ENCODE measurements at regions not wholly inside any gene's neighbourhood (a gene's known extent, or its start where the extent isn't known, plus 50 kb on each side); places are given as distances from the start of the nearest gene placed in this dataset.

DNA sequence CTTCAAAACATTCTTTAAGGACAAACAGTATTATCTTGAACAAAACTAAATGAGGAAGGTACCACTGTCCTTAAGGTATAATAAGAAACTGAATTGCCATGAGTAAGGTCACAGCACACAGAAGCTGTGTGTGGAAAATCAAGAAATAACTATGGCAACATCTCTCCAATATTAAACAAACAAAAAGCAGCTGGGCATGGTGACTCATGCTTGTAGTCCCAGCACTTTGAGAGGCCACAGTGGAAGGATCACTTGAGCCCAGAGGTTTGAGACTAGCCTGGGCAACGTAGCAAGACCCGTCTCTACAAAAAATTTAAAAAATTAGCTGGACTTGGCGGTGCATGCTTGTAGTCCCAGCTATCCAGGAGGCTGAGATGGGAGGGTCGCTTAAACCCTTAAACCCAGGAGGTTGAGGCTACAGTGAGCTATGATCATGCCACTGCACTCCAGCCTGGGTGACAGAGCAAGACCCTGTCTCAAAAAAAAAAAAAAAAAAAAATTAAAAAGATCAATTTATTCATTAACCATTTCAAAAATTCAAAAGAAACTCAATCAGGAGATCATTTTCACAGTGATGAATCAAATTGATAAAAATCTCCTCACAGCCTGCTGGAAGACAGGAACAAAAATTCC is 195.4 kb downstream of the SKIDA1 start:
- TF ChIP-seq SMAD5 (IDR thresholded peaks at IDR 0.05; ENCODE audit: low read depth): no peak
- TF ChIP-seq MXI1 (IDR thresholded peaks at IDR 0.05; ENCODE audit: low read depth, low read length): no peak
- TF ChIP-seq RB1 (IDR thresholded peaks at IDR 0.05; ENCODE audit: borderline replicate concordance): no peak
- TF ChIP-seq IKZF2 (IDR thresholded peaks at IDR 0.05): no peak
- no peak for TF ChIP-seq PRDM15 (CRISPR knock-in tag; IDR thresholded peaks at IDR 0.05)
- no peak for TF ChIP-seq ZZZ3 (IDR thresholded peaks at IDR 0.05; ENCODE audit: control insufficient read depth, insufficient read length, low read depth)
- no peak for TF ChIP-seq CHD2 (IDR thresholded peaks at IDR 0.05; ENCODE audit: borderline replicate concordance, low read depth, low read length)
- no peak for TF ChIP-seq CREM (IDR thresholded peaks at IDR 0.05; ENCODE audit: low read depth)
- TF ChIP-seq, protein P1, sequence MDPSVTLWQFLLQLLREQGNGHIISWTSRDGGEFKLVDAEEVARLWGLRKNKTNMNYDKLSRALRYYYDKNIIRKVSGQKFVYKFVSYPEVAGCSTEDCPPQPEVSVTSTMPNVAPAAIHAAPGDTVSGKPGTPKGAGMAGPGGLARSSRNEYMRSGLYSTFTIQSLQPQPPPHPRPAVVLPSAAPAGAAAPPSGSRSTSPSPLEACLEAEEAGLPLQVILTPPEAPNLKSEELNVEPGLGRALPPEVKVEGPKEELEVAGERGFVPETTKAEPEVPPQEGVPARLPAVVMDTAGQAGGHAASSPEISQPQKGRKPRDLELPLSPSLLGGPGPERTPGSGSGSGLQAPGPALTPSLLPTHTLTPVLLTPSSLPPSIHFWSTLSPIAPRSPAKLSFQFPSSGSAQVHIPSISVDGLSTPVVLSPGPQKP (IDR thresholded peaks at IDR 0.05; ENCODE audit: low read depth, low read length): no peak
- TF ChIP-seq FOS (IDR thresholded peaks at IDR 0.05; ENCODE audit: borderline replicate concordance, extremely low read depth, insufficient read length): no peak
- TF ChIP-seq, protein P2, sequence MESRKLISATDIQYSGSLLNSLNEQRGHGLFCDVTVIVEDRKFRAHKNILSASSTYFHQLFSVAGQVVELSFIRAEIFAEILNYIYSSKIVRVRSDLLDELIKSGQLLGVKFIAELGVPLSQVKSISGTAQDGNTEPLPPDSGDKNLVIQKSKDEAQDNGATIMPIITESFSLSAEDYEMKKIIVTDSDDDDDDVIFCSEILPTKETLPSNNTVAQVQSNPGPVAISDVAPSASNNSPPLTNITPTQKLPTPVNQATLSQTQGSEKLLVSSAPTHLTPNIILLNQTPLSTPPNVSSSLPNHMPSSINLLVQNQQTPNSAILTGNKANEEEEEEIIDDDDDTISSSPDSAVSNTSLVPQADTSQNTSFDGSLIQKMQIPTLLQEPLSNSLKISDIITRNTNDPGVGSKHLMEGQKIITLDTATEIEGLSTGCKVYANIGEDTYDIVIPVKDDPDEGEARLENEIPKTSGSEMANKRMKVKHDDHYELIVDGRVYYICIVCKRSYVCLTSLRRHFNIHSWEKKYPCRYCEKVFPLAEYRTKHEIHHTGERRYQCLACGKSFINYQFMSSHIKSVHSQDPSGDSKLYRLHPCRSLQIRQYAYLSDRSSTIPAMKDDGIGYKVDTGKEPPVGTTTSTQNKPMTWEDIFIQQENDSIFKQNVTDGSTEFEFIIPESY (IDR thresholded peaks at IDR 0.05): no peak
- Histone ChIP-seq H2AFZ (ENCODE audit: control insufficient read depth, low read depth, low read length) (no peak overlapping the region), H3K27ac (ENCODE audit: control insufficient read depth, insufficient read depth) (no peak overlapping the region), H3K4me1 (ENCODE audit: control insufficient read depth, insufficient read depth, low read length) (no peaks in the 10 kb centered on the region), H4K20me1 (ENCODE audit: control insufficient read depth, insufficient read depth) (no peaks in the 10 kb centered on the region), H3K4me2 (ENCODE audit: control insufficient read depth, insufficient read depth) (no peak overlapping the region), H3K9ac (ENCODE audit: control insufficient read depth, insufficient read depth, low read length) (no peak overlapping the region), H3K27me3 (replicated peaks in 1 of 2; ENCODE audit: control insufficient read depth in 2 of 2, insufficient read depth in 2 of 2, low read length in 1 of 2) (no peaks in the 10 kb centered on the region), H3K9me3 (replicated peaks; ENCODE audit: control insufficient read depth, insufficient read depth, low read length) (no peaks in the 10 kb centered on the region), H3K79me2 (ENCODE audit: control insufficient read depth, insufficient read depth, low read length) (no peaks in the 10 kb centered on the region), H3K4me3 (no peak overlapping the region), H3K36me3 (ENCODE audit: control insufficient read depth in 2 of 2, insufficient read depth in 2 of 2, low read length in 1 of 2) (no peaks in the 10 kb centered on the region)
- no peak for FAIRE-seq
- intact Hi-C loops (cut with micrococcal nuclease; ENCODE audit: unreplicated experiment): no loop called here
- in situ Hi-C loops (cut with MboI): no loop called here
- no TSS peak for BruUV-seq (replicated peaks)
- POLR2A ChIA-PET: no interaction called here
- no peak for DNase-seq (ENCODE audit: low read depth, low spot score)
- 13% methylated on average over 4 of the region's 4 CpGs for WGBS (ENCODE audit: insufficient coverage, insufficient replicate concordance, low lambda C conversion rate, missing lambda C conversion rate)
- SMC1A ChIA-PET (ENCODE audit: uncharacterized antibody, unreplicated experiment): interaction anchor here (1.0 kb wide), 1 partner anchor 51 kb away, joined by 3 read pairs; no protein-coding TSS in a partner anchor
- CTCF ChIA-PET: interaction anchor here (0.6 kb wide), 1 partner anchor 51 kb away, joined by 4 read pairs; no protein-coding TSS in a partner anchor
- ATAC-seq: peak; percentile 54
- RAD21 ChIA-PET (ENCODE audit: unreplicated experiment): no interaction called here
